HG02678 (cell line): ENCODE measurements at regions not wholly inside any gene's neighbourhood (a gene's known extent, or its start where the extent isn't known, plus 50 kb on each side); places are given as distances from the start of the nearest gene placed in this dataset.
"Not testable (repeated sequence)": the region's sequence is repeated elsewhere in the genome, so short reads cannot be mapped to it uniquely, and the experiment has no call there.

Experiments used
- ATAC-seq: cut with Tn5 transposase; IDR thresholded peaks from one replicate; pipeline ENCODE4 v1.9.1; 2021; ENCODE audit warnings: mild to moderate bottlenecking, moderate library complexity; ENCODE audit not compliant: unreplicated experiment

DNA sequence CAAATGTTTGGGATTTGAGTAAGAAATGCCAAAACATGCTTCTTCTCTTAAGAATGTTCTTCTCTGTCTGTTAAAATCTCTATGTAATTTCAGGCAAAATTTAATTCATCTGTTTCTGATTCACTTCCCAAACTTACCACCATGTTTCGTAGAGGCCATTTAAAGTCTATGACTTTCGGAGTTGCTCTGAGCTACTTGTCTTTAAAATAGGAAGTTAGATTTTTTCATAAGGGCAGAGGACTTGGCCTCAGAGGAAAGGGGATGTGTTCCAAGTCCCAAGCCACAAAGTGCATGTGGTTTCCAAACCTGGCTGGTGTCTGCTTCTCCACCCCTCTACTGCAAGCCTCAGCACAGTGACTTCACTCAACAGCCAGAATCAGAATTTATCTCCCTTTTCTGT, 111.3 kb upstream of the ADRA1B start:
- ATAC-seq = no peak

DNA sequence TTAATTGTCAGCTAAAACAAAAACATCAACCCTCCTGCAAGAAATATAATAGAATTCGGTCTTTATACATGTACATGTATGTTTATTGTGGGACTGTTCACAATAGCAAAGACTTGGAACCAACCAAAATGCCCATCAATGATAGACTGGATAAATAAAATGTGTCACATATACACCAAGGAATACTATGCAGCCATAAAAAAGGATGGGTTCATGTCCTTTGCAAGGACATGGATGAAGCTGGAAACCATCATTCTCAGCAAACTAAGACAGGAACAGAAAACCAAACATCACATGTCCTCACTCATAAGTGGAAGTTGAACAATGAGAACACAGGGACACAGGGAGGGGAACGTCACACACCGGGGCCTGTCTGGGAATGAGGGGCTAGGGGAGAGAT, 109.1 kb upstream of the ADRA1B start:
- not testable (repeated sequence) for ATAC-seq

DNA sequence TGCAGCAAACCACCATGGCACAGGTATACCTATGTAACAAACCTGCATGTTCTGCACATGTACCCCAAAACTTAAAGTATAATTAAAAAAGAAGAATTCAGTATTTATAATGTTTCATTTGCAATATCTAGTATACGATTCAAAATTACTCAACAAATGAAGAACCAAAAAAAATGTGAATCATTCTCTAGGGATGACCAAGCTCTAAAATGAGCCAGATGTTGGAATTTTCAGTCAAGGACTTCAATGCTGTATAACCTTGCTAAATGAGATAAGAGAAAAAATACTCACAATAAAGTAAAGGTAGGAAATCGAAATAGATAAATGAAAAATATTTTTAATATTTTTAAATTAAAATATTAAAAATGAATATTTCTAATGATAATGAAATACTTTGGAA, 108.7 kb upstream of the ADRA1B start:
- ATAC-seq = no peak

DNA sequence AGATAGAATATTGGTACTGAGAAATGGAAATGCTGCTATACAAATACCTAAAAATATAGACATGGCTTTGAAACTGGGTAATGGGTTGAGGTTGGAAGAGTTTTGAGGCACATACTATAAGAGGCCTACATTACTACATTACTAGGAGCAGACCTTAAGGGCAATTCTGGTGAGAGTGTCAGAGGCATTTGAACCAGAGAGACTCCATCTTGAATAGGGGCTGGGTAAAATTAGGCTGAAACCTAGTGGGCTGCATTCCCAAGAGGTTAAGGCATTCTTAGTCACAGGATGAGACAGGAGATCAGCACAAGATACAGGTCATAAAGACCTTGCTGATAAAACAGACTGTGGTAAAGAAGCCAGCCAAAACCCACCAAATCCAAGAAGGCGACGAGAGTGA, 104.6 kb upstream of the ADRA1B start:
- no peak for ATAC-seq

DNA sequence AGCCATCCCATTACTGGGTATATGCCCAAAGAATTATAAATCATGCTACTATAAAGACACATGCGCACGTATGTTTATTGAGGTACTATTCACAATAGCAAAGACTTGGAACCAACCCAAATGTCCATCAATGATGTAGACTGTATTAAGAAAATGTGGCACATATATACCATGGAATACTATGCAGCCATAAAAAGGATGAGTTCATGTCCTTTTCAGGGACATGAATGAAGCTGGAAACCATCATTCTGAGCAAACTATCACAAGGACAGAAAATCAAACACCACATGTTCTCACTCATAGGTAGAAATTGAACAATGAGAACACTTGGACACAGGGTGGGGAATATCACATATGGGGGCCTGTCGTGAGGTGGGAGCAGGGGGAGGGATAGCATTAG, 103.5 kb upstream of the ADRA1B start:
- ATAC-seq = not testable (repeated sequence)

DNA sequence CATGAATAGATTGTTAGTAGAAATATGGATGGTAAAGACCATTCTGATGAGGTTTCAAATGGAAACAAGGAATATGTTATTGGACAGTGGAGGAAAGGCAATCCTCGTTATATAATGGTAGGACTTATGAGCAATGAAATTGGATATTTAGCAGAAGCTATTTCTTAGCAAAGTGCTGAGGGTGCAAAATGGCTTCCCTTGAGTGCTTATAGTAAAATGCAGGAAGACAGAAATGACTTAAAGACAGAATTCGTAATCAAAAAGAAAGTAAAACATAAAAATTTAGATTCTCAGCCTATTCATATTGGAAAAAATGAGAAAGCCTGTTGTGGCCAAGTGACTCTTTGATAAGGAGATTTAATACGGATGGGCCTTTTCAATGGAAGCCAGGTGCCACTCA, 102.1 kb upstream of the ADRA1B start:
- ATAC-seq = no peak

DNA sequence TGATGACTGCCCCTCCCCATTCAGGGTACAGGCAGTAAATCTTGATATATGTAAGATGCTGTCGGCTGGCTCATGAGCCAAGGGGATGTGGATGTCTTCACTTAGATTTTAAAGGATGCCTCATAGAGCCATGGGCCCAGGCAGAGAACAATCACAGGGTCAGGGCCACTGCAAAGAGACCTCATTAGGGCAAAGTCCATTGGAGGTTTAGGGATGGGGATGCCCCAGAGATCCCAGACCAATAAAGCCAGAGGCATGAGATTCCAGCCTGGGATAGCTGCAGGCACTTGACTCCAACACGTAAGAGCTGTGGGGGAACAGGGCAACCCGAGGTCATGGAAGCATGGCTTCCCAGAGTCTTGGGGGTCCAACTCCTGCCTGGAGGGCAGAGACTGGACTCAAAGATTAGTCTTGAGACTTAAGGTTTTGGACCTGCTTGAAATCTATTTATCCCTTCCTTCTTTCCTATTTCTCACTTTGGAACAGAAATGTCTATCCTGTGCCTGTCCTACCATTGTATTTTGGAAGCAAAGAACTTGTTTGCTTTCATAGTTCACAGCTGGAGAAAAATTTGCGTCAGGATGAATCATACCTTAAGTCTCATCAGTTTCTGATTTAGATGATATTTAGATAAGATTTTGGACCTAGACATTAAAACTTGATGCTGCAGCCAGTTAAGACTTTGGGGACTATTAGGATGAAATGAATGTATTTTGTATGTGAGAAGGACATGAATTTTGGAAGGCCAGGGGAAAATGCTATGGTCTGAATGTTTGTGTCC, 101.3 kb upstream of the ADRA1B start:
- ATAC-seq = no peak

DNA sequence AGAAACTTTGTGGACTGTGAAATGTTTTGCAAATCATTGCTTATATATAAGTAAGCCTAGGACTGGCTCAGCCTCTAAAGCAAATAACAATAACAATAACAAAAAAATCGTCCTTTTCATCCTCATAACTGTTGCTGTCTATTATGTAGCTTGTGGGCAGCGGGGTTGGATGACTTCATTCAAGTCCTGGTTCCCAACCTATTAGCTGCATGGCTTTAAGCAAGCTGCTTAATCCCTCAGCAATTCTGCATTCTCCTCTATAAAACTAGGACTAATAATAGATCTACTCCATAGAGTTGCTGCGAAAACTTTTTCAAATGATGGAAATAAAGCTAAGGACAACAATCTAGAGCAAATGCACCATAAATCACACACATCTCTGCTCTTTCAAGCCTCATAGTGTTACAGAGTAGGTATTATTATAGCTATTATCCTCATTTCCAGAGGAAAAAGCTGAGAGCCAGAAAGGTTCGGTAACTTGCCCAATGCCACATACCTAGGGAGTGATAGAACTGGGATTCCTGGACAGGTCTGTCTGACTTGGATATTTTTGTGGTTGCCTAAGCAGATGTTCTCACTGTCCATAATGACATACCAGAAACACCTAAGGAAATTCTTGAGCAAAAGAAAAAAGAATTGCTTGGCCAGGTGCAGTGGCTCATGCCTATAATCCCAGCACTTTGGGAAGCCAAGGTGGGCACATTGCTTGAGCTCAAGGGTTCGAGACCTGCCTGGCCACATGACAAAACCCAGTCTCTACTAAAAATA, 98.8 kb upstream of the ADRA1B start:
- no peak for ATAC-seq

DNA sequence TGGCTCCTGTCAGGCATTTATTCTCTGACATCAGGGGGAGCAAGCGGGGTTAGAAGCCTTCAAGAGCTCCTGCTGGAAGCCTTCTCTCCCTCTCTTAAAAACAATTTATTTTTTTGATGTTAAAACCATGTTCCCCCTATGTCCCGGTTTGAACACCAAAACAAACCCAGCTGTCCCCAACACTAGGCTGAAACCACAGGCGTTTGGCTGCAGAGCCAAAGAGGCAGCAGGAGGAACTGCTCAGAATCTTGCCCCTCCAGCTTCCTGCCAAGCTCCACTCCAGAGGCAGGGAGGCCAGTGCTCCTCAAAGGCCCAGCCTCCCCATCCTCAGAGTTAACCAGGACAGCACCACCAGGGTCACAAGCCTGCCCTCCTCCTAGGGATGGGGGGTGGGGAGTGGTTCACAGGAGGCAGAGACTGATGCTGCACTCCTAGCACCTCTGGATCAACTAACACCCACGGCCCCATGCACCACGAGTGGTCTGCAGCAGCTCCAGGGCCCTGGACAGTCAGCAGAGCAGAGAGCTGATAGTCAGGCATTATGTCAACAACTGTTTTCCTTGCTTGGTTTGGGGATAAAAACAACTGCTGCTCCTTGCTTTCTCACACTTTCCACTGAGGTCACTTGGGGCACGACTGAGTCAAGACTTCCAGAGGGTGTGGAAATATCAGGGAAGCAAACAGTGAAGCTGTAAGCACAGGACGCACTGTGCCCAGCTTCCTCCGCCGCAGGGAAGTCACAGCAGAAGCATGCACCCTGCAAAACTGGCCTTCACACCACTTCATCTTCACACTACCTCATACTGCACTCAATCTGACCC, 96.5 kb upstream of the ADRA1B start:
- no peak for ATAC-seq

DNA sequence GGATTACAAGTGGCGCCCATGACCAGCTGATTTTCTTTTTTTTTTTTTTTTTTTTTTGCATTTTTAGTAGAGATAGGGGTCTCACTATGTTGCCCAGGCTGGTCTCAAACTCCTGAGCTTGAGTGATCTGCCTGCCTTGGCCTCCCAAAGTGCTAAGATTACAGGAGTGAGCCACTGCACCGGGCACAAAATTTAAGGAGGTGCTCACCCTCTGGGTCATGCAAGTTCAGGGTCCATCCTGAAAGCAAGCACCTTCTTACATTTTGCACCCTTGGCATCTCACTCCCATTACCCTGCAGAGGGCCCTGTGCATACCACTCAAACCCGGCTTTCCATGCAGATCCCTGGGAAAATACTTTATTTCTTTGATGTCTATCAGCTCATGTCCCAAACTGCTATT, 95.6 kb upstream of the ADRA1B start:
- ATAC-seq = no peak

DNA sequence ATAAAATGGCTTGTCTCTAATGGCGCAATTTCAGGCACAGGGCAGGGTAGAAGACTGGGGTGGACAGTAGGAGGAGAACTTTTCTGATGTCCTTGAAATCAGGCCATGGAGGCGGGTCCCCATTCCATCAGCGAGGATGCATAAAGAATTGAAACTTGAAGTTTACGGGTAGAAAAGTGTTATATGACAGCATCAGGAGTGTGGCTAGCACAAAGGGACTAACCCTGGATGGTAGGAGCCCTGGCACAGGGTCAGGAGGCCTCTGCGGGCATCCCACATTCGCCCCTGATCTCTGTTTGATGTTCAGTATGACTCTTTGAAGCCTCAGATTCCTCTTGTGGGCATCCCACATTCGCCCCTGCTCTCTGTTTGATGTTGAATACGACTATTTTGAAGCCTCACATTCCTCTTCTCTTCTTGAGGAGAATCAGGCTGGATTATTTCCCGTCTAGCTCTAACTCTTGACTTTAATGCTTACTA, 94.8 kb upstream of the ADRA1B start:
- no peak for ATAC-seq

DNA sequence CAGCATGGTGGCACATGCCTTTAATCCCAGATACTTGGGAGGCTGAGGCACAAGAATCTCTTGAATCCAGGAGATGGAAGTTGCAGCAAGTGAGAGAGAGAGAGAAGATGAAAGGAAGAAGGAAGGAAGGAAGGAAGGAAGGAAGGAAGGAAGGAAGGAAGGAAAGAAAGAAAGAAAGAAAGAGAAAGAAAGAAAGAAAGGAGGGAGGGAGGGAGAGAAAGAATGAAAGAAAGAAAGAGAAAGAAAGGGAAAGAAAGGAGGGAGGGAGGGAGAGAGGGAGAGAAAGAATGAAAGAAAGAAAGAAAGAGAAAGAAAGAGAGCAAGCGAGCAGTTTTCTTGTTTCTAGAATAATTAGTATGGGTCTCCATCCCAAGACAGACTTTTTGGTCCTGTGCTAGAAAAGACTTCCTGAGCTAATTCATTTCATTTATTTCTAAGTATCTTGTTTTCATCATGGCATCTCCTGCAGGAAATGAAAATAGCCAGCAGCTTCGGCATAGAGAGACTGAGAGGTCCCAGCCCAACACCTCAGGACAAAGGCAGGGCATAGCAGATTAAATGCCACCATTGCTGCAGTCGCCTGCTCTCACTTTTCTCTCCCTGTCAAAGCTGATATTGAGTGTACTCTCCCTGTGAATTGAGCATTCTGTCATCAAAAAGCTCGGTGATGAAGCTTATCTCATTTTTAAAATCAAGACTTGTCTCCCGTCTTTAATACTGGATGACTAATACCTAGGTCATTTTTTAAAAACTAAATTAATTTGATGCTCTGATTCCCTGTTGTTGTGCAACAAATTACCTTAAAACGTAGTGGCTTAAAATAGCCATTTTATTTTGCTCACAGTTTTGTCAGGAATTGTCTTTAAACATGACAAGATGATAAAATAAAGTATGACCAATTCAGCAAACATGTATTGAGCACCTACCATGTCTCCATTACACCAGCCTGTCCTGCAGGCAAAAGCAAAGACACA, 91.8 kb upstream of the ADRA1B start:
- ATAC-seq = no peak

DNA sequence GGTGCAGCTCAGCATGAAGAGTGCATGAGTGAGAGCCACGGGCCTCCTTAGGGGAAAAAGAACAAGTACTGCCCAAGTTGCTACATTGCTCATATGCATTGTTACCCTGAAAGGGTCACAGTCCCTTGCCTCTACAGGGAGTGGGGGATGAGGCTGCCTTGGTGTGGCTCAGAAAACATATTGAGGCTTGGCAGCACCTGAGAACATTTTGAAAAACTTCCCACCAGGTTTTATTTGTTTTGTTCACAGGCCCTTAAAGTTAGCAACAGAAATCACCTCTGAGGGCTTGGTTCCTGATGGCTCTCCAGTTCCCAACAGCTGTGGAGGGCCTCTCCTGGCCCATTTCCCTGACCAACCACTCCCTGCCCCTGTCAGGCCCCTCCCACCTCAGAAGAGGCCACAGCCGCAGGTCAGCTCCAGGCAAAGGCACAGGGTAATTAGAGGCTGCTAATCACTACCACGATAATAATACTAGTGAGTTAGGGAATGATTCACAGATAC, 90.7 kb upstream of the ADRA1B start:
- ATAC-seq = no peak

DNA sequence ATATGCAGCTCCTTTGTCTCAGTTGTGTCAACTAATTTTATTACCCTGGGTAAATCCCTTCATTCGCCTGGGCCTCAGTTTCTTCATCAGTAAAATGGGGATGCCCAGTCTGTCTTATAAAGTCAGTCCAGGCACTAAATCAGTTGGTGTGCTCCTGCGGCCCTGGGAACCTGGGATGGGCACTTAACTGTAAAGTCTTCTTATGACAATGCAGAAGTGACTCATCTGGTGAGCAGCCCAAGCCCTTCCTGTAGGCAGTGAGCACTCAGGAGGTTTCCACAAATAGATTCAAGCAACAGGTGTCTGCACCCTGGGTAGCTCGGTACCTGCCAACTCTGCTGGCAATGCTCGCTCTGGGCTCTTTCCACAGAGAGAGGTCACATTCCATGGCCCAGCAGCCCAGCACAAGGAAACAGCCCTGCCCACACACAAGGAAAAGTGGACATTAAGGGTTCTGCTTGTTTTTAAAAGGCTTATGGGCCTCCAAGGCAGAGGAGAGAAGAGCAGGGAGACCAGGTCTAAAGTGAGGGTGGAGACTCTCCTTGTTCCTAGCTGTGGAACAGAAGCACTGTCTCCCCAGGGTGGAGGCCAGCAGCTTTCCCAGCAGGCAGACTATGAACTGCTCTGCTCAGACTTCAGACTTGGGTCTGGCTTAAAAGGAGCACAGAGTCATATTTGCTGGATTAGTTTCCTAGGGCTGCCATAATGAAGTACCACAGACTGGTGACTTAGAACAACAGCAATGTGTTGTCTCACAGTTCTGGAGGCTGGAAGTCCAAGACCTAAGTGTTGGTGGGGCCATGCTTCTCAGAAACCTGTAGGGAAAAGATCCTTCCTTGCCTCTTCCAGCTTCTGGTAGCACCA, 89.7 kb upstream of the ADRA1B start:
- peak; percentile 95 for ATAC-seq

DNA sequence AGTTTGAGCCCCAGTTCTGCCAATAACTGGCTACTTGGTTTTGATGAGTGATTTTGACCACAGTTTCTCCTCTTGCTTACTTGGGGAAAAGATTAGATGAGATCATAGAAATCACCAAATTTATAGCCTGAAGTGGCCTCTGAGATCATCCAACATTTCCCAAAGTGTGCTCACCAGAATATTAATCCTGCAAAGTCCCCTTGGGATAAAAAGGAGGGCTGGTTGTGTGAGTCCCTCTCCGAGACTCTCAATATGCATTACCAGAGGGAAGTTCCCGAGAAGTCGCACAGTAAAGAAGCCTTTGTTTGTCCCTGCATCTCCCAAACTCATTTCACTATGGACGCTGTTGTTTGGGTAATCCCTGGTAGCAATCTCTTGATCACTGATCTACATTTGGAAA, 88.4 kb upstream of the ADRA1B start:
- no peak for ATAC-seq

DNA sequence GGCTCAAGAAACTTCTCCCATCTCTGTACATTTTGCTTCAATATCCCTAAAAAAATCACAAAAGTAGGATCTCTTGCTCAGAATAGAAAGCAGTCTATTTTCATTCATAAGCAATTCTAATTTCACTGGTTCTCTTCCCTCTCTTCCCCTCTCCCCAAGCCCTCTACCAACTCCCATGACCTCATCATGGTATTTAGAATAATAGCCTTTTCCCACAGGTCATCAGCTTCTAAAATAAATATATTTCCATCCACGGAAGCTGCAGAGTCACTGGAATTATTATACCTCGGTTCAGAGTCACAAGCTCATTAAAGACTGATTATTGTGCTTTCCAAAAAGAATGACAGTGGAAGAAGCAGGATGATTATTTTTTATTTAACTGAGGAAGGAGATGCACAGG, 84.2 kb upstream of the ADRA1B start:
- no peak for ATAC-seq

DNA sequence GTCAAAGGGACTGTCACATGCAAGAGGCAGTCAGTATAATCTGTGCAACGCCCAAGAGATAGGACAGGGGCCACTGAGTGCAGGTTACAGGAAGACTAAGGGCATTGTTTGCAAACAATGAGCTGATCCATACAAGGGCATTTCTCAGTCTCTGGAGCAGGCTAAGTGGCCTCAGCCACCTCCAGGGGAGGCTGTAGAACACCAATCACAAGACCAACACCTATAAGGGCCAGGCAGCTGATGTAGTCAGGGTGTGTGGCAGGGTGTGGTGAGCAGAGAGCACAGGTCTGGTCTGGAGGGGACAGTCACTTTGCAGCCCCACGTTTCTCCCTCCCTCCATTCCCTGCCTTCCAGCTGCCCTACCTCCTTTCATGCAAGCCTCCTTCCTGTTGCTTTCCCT, 83.2 kb upstream of the ADRA1B start:
- no peak for ATAC-seq

DNA sequence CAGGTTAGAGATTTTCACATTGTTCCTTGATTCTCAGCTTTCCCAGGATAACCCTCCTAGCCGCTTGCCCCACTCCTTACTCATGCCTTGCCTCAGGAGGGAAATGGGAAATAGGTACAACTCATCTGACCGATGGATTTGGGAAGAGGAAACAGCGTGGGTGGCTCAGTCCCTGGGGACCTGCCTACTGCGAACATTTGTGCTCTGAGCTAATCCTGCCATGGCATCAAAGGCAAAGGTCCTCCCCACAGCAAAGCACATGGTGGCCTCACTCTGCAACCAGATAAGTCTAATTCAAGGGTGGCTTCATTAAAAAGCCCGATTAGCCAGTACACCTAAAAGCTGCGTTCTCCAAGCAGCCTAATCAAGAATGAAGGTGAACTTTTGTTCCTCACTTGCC, 82.4 kb upstream of the ADRA1B start:
- ATAC-seq = no peak

DNA sequence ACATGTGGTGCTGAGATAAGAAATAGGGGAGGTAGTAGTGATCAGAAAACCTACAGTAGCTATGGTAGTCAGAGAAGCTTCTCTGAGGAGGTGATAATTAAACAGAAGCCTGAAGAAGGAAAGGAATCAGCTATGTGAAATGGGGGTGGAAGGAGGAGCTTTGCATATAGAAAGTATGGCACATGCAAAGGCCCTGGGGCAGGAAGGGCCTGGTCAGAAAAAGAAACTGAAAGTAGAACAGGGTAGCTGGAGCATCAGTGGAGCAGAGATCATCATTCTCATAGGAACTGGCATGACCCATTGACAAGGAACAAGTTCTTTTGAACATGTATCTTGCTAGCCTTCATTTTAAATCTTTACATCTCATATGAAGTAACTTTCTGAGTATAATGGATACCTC, 80.7 kb upstream of the ADRA1B start:
- ATAC-seq = no peak
